ENCODE measurements at regions not wholly inside any gene's neighbourhood (a gene's known extent, or its start where the extent isn't known, plus 50 kb on each side); places are given as distances from the start of the nearest gene placed in this dataset.

- in situ Hi-C loops (cut with HindIII; ENCODE audit: low sequenced_read_pairs) = no loop called here
- peak; percentile 81 for DNase-seq (ENCODE audit: low spot score)
These were observed 139.1 kb upstream of the PFKP start for GRCh38 chr10:2927958-2928840.

GRCh38 chr10:2926918-2927660 is 140.3 kb upstream of the PFKP start:
- in situ Hi-C loops (cut with HindIII; ENCODE audit: low sequenced_read_pairs) = no loop called here
- DNase-seq (ENCODE audit: low spot score) = no peak

- in situ Hi-C loops (cut with HindIII; ENCODE audit: low sequenced_read_pairs) = no loop called here
- peak; percentile 35 for DNase-seq (ENCODE audit: low spot score)
These were observed 141.7 kb upstream of the PFKP start for GRCh38 chr10:2925631-2926030.

- in situ Hi-C loops (cut with HindIII; ENCODE audit: low sequenced_read_pairs) = no loop called here
- no peak for DNase-seq (ENCODE audit: low spot score)
These were observed 142.9 kb upstream of the PFKP start for GRCh38 chr10:2924431-2924830.

GRCh38 chr10:2921956-2922680 is 145.2 kb upstream of the PFKP start:
- no peak for DNase-seq (ENCODE audit: low spot score)
- in situ Hi-C loops (cut with HindIII; ENCODE audit: low sequenced_read_pairs) = no loop called here

GRCh38 chr10:2920637-2921036 is 146.7 kb upstream of the PFKP start:
- in situ Hi-C loops (cut with HindIII; ENCODE audit: low sequenced_read_pairs) = no loop called here
- no peak for DNase-seq (ENCODE audit: low spot score)

GRCh38 chr10:2920168-2920567 is 147.2 kb upstream of the PFKP start:
- in situ Hi-C loops (cut with HindIII; ENCODE audit: low sequenced_read_pairs) = no loop called here
- no peak for DNase-seq (ENCODE audit: low spot score)

GRCh38 chr10:2919016-2919415 is 148.3 kb upstream of the PFKP start:
- in situ Hi-C loops (cut with HindIII; ENCODE audit: low sequenced_read_pairs) = no loop called here
- no peak for DNase-seq (ENCODE audit: low spot score)

- no peak for DNase-seq (ENCODE audit: low spot score)
- in situ Hi-C loops (cut with HindIII; ENCODE audit: low sequenced_read_pairs) = no loop called here
These were observed 148.9 kb upstream of the PFKP start for GRCh38 chr10:2918489-2918888.

GRCh38 chr10:2917926-2918325 is 149.4 kb upstream of the PFKP start:
- no peak for DNase-seq (ENCODE audit: low spot score)
- in situ Hi-C loops (cut with HindIII; ENCODE audit: low sequenced_read_pairs) = no loop called here

GRCh38 chr10:2915412-2915811 is 151.9 kb upstream of the PFKP start:
- DNase-seq (ENCODE audit: low spot score) = no peak
- in situ Hi-C loops (cut with HindIII; ENCODE audit: low sequenced_read_pairs) = no loop called here

GRCh38 chr10:2914741-2915140 is 152.6 kb upstream of the PFKP start:
- DNase-seq (ENCODE audit: low spot score) = no peak
- in situ Hi-C loops (cut with HindIII; ENCODE audit: low sequenced_read_pairs) = no loop called here

GRCh38 chr10:2913474-2913873 is 153.9 kb upstream of the PFKP start:
- DNase-seq (ENCODE audit: low spot score) = no peak
- in situ Hi-C loops (cut with HindIII; ENCODE audit: low sequenced_read_pairs) = no loop called here

GRCh38 chr10:2910656-2911055 is 156.7 kb upstream of the PFKP start:
- no peak for DNase-seq (ENCODE audit: low spot score)
- in situ Hi-C loops (cut with HindIII; ENCODE audit: low sequenced_read_pairs) = no loop called here

GRCh38 chr10:2909921-2910320 is 157.4 kb upstream of the PFKP start:
- DNase-seq (ENCODE audit: low spot score) = no peak
- in situ Hi-C loops (cut with HindIII; ENCODE audit: low sequenced_read_pairs) = no loop called here

GRCh38 chr10:2908851-2909630 is 158.3 kb upstream of the PFKP start:
- DNase-seq (ENCODE audit: low spot score) = no peak
- in situ Hi-C loops (cut with HindIII; ENCODE audit: low sequenced_read_pairs) = no loop called here

GRCh38 chr10:2906974-2907373 is 160.4 kb upstream of the PFKP start:
- in situ Hi-C loops (cut with HindIII; ENCODE audit: low sequenced_read_pairs) = no loop called here
- no peak for DNase-seq (ENCODE audit: low spot score)

- no peak for DNase-seq (ENCODE audit: low spot score)
- in situ Hi-C loops (cut with HindIII; ENCODE audit: low sequenced_read_pairs) = no loop called here
These were observed 161.5 kb upstream of the PFKP start for GRCh38 chr10:2905851-2906250.

- DNase-seq (ENCODE audit: low spot score) = no peak
- in situ Hi-C loops (cut with HindIII; ENCODE audit: low sequenced_read_pairs) = no loop called here
These were observed 166.8 kb upstream of the PFKP start for GRCh38 chr10:2900530-2900929.

All from G401 (cell line).